Ascending aorta (tissue), 2 donors: ENCODE measurements at regions not wholly inside any gene's neighbourhood (a gene's known extent, or its start where the extent isn't known, plus 50 kb on each side); places are given as distances from the start of the nearest gene placed in this dataset.
"Not testable (repeated sequence)": the region's sequence is repeated elsewhere in the genome, so short reads cannot be mapped to it uniquely, and the experiment has no call there.

Experiments used
- DNase-seq, 2 donors: peaks; one replicate each; pipeline ENCODE4 v3.0.0-alpha.2; 2019; ENCODE audit warnings: low spot score in 2 of 2
- H3K27ac ChIP-seq, 2 donors: fragments of 200-600 bp; sonication (generic); one replicate each; pipeline ENCODE4 v1.5.1; 2016 to 2017; ENCODE audit warnings: mild to moderate bottlenecking in 1 of 2
- H3K27me3 ChIP-seq: fragments of 200-600 bp; sonication (generic); one replicate; pipeline ENCODE4 v1.5.1; 2017
- H3K36me3 ChIP-seq, 2 donors: fragments of 200-600 bp; sonication (generic); one replicate each; pipeline ENCODE4 v1.5.1; 2016
- H3K4me1 ChIP-seq, 2 donors: fragments of 200-600 bp; sonication (generic); one replicate each; pipeline ENCODE4 v1.5.1; 2016 to 2017; ENCODE audit warnings: mild to moderate bottlenecking in 1 of 2
- H3K4me3 ChIP-seq, 2 donors: fragments of 200-600 bp; sonication (generic); one replicate each; pipeline ENCODE4 v1.5.1; 2016 to 2017; ENCODE audit warnings: mild to moderate bottlenecking in 1 of 2
- H3K9me3 ChIP-seq, 2 donors: fragments of 200-600 bp; sonication (generic); one replicate each; pipeline ENCODE4 v1.5.1; 2016
- intact Hi-C: fragments of 100-400 bp; cut with DNase I; formaldehyde crosslinking; loops from one replicate; pipeline ENCODE4 v1.15.1; 2023
- TF ChIP-seq, protein P1 (sequence below), 3 experiments: fragments of 200-600 bp in 2 of 3; fragments of 450-650 bp in 1 of 3; sonication (generic) in 2 of 3; IDR thresholded peaks; one replicate each; pipeline ENCODE4 v1.5.1; 2016 to 2019; ENCODE audit warnings: antibody characterized with exemption in 3 of 3, mild to moderate bottlenecking in 1 of 3, moderate library complexity in 1 of 3

DNA sequence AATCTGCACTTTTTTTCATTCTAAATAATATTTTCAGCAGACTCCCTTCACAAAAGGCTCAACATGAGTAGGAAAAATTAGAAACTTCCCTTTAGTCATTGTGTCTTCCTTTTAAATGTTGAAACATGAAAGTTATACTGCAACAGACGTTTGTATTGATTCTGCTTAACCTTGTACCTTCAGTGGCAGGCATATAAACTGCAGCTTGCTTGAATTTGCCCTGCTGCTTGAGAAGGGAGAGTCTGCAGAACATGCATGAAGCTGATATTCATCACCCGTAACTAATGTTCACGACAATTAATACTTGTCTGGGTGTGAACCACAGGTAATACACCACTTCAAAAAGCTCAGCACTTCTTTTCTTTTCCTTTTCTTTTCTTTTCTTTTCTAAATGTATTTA, 294.7 kb upstream of the LRP1B start:
- no peaks in the 10 kb centered on the region for H3K36me3 ChIP-seq
- no peaks in the 10 kb centered on the region for H3K27me3 ChIP-seq
- intact Hi-C loops: no loop called here
- H3K4me3 ChIP-seq: no peak overlapping the region
- no peak overlapping the region for H3K27ac ChIP-seq
- TF ChIP-seq, protein P1, sequence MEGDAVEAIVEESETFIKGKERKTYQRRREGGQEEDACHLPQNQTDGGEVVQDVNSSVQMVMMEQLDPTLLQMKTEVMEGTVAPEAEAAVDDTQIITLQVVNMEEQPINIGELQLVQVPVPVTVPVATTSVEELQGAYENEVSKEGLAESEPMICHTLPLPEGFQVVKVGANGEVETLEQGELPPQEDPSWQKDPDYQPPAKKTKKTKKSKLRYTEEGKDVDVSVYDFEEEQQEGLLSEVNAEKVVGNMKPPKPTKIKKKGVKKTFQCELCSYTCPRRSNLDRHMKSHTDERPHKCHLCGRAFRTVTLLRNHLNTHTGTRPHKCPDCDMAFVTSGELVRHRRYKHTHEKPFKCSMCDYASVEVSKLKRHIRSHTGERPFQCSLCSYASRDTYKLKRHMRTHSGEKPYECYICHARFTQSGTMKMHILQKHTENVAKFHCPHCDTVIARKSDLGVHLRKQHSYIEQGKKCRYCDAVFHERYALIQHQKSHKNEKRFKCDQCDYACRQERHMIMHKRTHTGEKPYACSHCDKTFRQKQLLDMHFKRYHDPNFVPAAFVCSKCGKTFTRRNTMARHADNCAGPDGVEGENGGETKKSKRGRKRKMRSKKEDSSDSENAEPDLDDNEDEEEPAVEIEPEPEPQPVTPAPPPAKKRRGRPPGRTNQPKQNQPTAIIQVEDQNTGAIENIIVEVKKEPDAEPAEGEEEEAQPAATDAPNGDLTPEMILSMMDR (IDR thresholded peaks at IDR 0.05): no peak
- no peaks in the 10 kb centered on the region for H3K4me1 ChIP-seq
- H3K9me3 ChIP-seq: no peaks in the 10 kb centered on the region
- DNase-seq: no peak

- intact Hi-C loops: no loop called here
- Histone ChIP-seq H3K9me3 (no peaks in the 10 kb centered on the region), H3K4me3 (no peak overlapping the region), H3K27ac (no peak overlapping the region), H3K27me3 (no peaks in the 10 kb centered on the region), H3K4me1 (no peaks in the 10 kb centered on the region), H3K36me3 (no peaks in the 10 kb centered on the region)
- TF ChIP-seq, protein P1 (IDR thresholded peaks at IDR 0.05): no peak
- DNase-seq: no peak
These were observed 292.8 kb upstream of the LRP1B start for GRCh38 chr2:142423603-142424002.

- H3K36me3 ChIP-seq: no peaks in the 10 kb centered on the region
- intact Hi-C loops: no loop called here
- H3K4me1 ChIP-seq: no peaks in the 10 kb centered on the region
- TF ChIP-seq, protein P1 (IDR thresholded peaks at IDR 0.05): no peak
- no peak overlapping the region for H3K4me3 ChIP-seq
- H3K27ac ChIP-seq: no peak overlapping the region
- H3K27me3 ChIP-seq: no peaks in the 10 kb centered on the region
- no peak for DNase-seq
- H3K9me3 ChIP-seq: no peaks in the 10 kb centered on the region
These were observed 292.0 kb upstream of the LRP1B start for GRCh38 chr2:142422769-142423168.

GRCh38 chr2:142422041-142422440, 291.2 kb upstream of the LRP1B start:
- H3K9me3 ChIP-seq: no peaks in the 10 kb centered on the region
- intact Hi-C loops: no loop called here
- DNase-seq: no peak
- H3K27me3 ChIP-seq: no peaks in the 10 kb centered on the region
- no peaks in the 10 kb centered on the region for H3K36me3 ChIP-seq
- no peaks in the 10 kb centered on the region for H3K4me1 ChIP-seq
- no peak overlapping the region for H3K4me3 ChIP-seq
- TF ChIP-seq, protein P1 (IDR thresholded peaks at IDR 0.05): no peak
- no peak overlapping the region for H3K27ac ChIP-seq

DNA sequence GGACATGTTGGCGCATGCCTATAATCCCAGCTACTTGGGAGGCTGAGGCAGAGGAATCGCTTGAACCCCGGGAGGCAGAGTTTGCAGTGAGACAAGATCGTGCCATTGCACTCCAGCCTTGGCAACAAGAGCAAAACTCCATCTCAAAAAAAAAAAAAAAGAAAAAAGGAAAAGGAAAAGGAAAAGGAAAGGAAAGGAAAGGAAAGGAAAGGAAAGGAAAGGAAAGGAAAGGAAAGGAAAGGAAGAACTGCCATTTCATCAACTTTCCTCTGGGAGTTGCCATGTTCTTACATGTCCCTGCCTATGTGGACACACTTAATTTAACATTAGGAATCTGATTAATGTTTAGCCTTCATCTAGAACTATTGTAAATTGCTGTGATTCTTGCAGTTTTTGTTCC, 287.9 kb upstream of the LRP1B start:
- H3K27me3 ChIP-seq, H3K36me3 ChIP-seq, H3K9me3 ChIP-seq, H3K27ac ChIP-seq, DNase-seq, H3K4me1 ChIP-seq, H3K4me3 ChIP-seq, intact Hi-C loops: not testable (repeated sequence)

DNA sequence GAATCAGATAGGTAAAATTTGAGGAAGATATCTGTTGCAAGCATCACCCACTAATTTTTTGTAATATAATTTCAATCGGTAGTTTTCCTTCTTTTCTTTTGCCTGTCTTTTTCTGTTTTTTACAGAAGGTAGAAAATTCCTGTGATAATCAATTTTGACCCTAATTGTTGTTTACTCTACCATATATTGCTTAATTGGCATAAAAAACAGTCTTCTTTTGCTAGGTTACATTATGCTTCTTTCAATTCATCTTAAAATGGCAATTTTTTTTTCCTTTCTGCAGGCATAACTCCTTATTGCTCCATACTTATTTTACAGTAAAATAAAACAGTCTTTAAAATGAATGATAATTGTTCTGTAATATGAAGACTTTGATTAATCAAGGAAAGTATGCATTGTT, 286.2 kb upstream of the LRP1B start:
- H3K27ac ChIP-seq: no peak overlapping the region
- H3K4me1 ChIP-seq: no peaks in the 10 kb centered on the region
- no peaks in the 10 kb centered on the region for H3K9me3 ChIP-seq
- no peak for DNase-seq
- intact Hi-C loops: no loop called here
- H3K27me3 ChIP-seq: no peaks in the 10 kb centered on the region
- H3K4me3 ChIP-seq: no peak overlapping the region
- TF ChIP-seq, protein P1 (IDR thresholded peaks at IDR 0.05): no peak
- no peaks in the 10 kb centered on the region for H3K36me3 ChIP-seq
